ENCODE measurements at regions not wholly inside any gene's neighbourhood (a gene's known extent, or its start where the extent isn't known, plus 50 kb on each side); places are given as distances from the start of the nearest gene placed in this dataset.

DNA sequence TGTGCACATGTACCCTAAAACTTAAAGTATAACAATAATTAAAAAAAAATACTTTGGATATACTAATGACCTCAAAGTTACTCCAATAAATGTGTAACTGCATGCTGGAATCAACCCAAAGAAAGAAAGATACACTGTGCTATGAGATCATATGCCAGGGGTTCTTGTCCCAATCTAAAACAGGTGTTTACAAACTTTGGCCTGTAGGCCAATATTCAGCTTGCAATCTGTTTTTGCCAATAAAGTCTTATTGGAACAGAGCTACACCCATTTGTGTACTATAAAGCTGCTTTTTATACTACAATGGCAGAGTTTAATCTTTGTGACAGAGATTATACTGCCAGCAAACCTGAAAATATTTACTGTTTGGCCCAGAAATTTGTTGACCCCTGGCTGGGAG lies 138.8 kb upstream of the AFF2 start:
- no peaks in the 10 kb centered on the region for H3K79me2 ChIP-seq (ENCODE audit: insufficient read depth, low read depth)
- H3K9ac ChIP-seq: no peak overlapping the region
- no peaks in the 10 kb centered on the region for H3K4me1 ChIP-seq (ENCODE audit: low read depth, poor library complexity, severe bottlenecking)
- H2AFZ ChIP-seq (ENCODE audit: low read depth): no peak overlapping the region
- H3K27ac ChIP-seq: no peak overlapping the region
- TF ChIP-seq, protein P1, sequence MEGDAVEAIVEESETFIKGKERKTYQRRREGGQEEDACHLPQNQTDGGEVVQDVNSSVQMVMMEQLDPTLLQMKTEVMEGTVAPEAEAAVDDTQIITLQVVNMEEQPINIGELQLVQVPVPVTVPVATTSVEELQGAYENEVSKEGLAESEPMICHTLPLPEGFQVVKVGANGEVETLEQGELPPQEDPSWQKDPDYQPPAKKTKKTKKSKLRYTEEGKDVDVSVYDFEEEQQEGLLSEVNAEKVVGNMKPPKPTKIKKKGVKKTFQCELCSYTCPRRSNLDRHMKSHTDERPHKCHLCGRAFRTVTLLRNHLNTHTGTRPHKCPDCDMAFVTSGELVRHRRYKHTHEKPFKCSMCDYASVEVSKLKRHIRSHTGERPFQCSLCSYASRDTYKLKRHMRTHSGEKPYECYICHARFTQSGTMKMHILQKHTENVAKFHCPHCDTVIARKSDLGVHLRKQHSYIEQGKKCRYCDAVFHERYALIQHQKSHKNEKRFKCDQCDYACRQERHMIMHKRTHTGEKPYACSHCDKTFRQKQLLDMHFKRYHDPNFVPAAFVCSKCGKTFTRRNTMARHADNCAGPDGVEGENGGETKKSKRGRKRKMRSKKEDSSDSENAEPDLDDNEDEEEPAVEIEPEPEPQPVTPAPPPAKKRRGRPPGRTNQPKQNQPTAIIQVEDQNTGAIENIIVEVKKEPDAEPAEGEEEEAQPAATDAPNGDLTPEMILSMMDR (conservative IDR thresholded peaks at IDR 0.05; ENCODE audit: low read depth, low read length): no peak
- H3K4me3 ChIP-seq (IDR thresholded peaks at IDR 0.05; ENCODE audit: insufficient read depth, low read depth, low read length): no peak overlapping the region
- no peak overlapping the region for H3K4me2 ChIP-seq
- H3K27me3 ChIP-seq (ENCODE audit: insufficient read depth, low read depth): no peaks in the 10 kb centered on the region
- no peaks in the 10 kb centered on the region for H3K36me3 ChIP-seq (ENCODE audit: insufficient read depth)
- no peaks in the 10 kb centered on the region for H4K20me1 ChIP-seq (ENCODE audit: insufficient read depth)

DNA sequence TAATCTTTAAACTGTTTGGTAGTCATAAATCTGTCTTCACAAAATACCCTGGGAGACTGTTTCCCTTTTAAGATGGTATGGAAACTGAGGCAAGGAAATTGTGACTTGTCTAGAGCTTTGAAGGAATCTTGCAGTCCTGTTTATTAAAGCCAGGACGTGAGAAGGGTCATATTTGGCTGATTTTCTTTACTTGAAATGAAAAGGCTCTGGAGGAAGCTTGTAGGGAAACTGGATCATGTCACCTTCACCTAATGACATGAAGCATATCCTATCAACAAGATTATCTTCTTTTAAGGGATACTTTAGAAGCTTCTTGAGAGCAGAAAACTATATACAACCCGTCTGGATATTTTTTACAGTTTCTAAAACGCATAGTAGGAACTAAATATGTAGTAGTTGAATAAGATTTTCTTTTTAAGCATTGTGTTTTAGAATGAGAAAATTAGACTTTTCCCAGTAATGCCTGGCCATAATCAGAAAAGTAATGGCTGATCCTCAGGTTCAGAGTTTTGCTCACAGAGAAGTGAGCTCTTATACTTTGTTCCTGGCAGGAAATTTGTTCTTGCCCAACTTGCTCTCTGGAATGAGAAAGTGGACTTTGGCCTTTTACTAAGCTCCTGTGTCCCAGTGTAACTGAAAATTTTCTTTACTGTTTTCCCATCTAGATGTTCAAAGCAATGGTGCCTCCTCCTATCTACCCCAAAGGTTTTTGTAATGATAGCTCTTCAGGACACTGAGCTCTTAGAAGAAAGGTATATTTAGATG lies 136.8 kb upstream of the AFF2 start:
- Histone ChIP-seq H3K36me3 (ENCODE audit: insufficient read depth) (no peaks in the 10 kb centered on the region), H3K9ac (no peak overlapping the region), H3K27me3 (ENCODE audit: insufficient read depth, low read depth) (no peaks in the 10 kb centered on the region), H3K79me2 (ENCODE audit: insufficient read depth, low read depth) (no peaks in the 10 kb centered on the region), H4K20me1 (ENCODE audit: insufficient read depth) (no peaks in the 10 kb centered on the region), H3K27ac (no peak overlapping the region), H3K4me2 (no peak overlapping the region), H3K4me1 (ENCODE audit: low read depth, poor library complexity, severe bottlenecking) (no peaks in the 10 kb centered on the region), H2AFZ (ENCODE audit: low read depth) (no peak overlapping the region), H3K4me3 (IDR thresholded peaks at IDR 0.05; ENCODE audit: insufficient read depth, low read depth, low read length) (no peak overlapping the region)
- TF ChIP-seq, protein P1 (conservative IDR thresholded peaks at IDR 0.05; ENCODE audit: low read depth, low read length): no peak

DNA sequence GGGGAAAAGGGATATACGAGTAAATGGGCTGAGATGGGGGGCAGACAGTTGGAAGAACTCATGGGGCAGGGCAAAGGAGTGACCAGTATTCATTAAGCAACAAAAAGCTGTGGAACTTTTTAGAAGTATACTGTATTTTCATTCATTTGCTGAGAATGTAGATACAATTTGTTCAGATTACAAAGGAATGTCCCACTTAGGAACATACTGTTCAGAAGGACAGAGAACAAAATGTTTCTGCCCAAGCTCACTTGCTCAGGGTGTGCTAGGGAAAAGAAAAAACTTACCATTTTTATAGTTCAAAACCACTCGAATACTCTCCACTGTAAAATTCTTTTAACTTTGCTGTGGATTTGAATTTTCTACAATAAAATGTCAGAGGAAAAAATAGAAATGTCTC lies 135.2 kb upstream of the AFF2 start:
- Histone ChIP-seq H3K4me3 (IDR thresholded peaks at IDR 0.05; ENCODE audit: insufficient read depth, low read depth, low read length) (no peak overlapping the region), H3K27me3 (ENCODE audit: insufficient read depth, low read depth) (no peaks in the 10 kb centered on the region), H4K20me1 (ENCODE audit: insufficient read depth) (no peaks in the 10 kb centered on the region), H3K4me2 (no peak overlapping the region), H3K36me3 (ENCODE audit: insufficient read depth) (no peaks in the 10 kb centered on the region), H3K9ac (no peak overlapping the region), H2AFZ (ENCODE audit: low read depth) (no peak overlapping the region), H3K79me2 (ENCODE audit: insufficient read depth, low read depth) (no peaks in the 10 kb centered on the region), H3K27ac (no peak overlapping the region), H3K4me1 (ENCODE audit: low read depth, poor library complexity, severe bottlenecking) (no peaks in the 10 kb centered on the region)
- TF ChIP-seq, protein P1 (conservative IDR thresholded peaks at IDR 0.05; ENCODE audit: low read depth, low read length): no peak

DNA sequence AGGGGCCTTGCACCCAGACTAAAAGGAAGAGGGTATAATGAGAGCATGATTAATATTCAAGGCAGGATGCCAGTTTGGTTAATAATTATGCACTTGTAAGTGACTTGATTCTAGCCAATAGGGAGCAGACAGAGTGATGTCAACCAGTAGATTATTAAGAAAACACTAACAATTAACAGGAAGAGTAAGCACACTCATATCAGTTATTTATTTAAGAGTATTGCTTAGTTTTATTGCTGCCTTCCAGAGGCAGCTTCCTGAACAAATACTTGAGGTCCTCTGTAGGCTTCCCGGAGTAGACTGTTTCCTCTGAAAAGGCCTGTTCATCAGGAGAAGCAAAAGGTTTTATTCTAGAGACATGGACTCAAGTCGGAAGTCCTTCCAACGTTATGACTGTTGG lies 129.1 kb upstream of the AFF2 start:
- Histone ChIP-seq H2AFZ (ENCODE audit: low read depth) (no peak overlapping the region), H3K79me2 (ENCODE audit: insufficient read depth, low read depth) (no peaks in the 10 kb centered on the region), H3K27ac (no peak overlapping the region), H3K4me3 (IDR thresholded peaks at IDR 0.05; ENCODE audit: insufficient read depth, low read depth, low read length) (no peak overlapping the region), H3K36me3 (ENCODE audit: insufficient read depth) (no peaks in the 10 kb centered on the region), H3K9ac (no peak overlapping the region), H4K20me1 (ENCODE audit: insufficient read depth) (no peaks in the 10 kb centered on the region), H3K27me3 (ENCODE audit: insufficient read depth, low read depth) (no peaks in the 10 kb centered on the region), H3K4me2 (no peak overlapping the region), H3K4me1 (ENCODE audit: low read depth, poor library complexity, severe bottlenecking) (no peaks in the 10 kb centered on the region)
- TF ChIP-seq, protein P1 (conservative IDR thresholded peaks at IDR 0.05; ENCODE audit: low read depth, low read length): no peak

Measured in KMS-11 (cell line).